ENCODE measurements at regions not wholly inside any gene's neighbourhood (a gene's known extent, or its start where the extent isn't known, plus 50 kb on each side); places are given as distances from the start of the nearest gene placed in this dataset.

DNA sequence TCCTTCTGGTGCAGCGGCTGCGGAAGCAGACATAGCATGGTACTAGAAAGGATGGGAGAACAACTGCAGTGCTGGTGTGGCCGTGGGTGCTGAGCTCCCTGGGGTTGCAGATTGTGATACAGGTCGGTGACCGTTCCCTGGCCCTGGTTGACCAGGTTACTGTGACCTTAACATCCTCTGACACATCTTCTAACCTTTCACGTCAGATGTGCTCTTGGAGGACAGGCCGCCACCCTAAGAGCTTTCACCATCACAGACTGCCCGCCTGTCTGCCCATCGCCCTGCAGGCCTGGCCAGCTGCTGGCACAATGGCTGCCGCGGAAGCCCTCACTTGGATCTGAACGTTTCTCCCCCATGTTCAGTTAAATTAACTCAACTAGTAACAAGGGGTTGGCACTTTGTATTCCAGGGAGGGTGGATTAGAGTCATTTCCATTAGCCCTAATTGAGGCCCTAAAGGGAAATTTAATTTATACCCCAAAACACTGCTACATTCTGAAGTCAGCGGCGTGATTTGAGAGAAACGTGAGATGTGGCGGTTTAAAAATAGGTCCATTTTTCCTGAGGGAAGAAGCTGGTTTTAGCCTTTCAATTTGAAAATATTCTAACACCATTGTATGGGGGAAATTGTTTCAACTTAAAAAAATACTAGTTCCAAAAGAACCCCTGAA, 443.9 kb upstream of the CDH4 start:
- TF ChIP-seq TAF1 (IDR thresholded peaks at IDR 0.05; ENCODE audit: borderline replicate concordance, insufficient read depth, low read length), result no peak
- TF ChIP-seq, protein P1, sequence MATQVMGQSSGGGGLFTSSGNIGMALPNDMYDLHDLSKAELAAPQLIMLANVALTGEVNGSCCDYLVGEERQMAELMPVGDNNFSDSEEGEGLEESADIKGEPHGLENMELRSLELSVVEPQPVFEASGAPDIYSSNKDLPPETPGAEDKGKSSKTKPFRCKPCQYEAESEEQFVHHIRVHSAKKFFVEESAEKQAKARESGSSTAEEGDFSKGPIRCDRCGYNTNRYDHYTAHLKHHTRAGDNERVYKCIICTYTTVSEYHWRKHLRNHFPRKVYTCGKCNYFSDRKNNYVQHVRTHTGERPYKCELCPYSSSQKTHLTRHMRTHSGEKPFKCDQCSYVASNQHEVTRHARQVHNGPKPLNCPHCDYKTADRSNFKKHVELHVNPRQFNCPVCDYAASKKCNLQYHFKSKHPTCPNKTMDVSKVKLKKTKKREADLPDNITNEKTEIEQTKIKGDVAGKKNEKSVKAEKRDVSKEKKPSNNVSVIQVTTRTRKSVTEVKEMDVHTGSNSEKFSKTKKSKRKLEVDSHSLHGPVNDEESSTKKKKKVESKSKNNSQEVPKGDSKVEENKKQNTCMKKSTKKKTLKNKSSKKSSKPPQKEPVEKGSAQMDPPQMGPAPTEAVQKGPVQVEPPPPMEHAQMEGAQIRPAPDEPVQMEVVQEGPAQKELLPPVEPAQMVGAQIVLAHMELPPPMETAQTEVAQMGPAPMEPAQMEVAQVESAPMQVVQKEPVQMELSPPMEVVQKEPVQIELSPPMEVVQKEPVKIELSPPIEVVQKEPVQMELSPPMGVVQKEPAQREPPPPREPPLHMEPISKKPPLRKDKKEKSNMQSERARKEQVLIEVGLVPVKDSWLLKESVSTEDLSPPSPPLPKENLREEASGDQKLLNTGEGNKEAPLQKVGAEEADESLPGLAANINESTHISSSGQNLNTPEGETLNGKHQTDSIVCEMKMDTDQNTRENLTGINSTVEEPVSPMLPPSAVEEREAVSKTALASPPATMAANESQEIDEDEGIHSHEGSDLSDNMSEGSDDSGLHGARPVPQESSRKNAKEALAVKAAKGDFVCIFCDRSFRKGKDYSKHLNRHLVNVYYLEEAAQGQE (IDR thresholded peaks at IDR 0.05; ENCODE audit: insufficient read depth in 1 of 2, low read depth in 2 of 2, low read length in 2 of 2), result no peak
- TF ChIP-seq SIN3A (IDR thresholded peaks at IDR 0.05; ENCODE audit: borderline replicate concordance, insufficient read depth, low read length), result no peak
- TF ChIP-seq POLR2AphosphoS5 (IDR thresholded peaks at IDR 0.05; ENCODE audit: low read depth, low read length), result no peak
- no peak for TF ChIP-seq FOXP2 (optimal IDR thresholded peaks at IDR 0.05; ENCODE audit: borderline replicate concordance, extremely low read depth, extremely low read length, insufficient read depth)

Data from PFSK-1 (cell line).